DND-41 (cell line): ENCODE measurements at regions not wholly inside any gene's neighbourhood (a gene's known extent, or its start where the extent isn't known, plus 50 kb on each side); places are given as distances from the start of the nearest gene placed in this dataset.

Experiments used
- ATAC-seq: fragments of 200-7000 bp; cut with Tn5 transposase; 3 replicates; pipeline ENCODE4 v1.9.1; 2021; ENCODE audit warnings: low read depth; ENCODE audit not compliant: insufficient read depth
- DNase-seq: peaks from one replicate; pipeline ENCODE4 v3.0.0-alpha.2; 2020
- H2AFZ ChIP-seq: 2 replicates; pipeline ENCODE4 v1.6.0; 2012; ENCODE audit warnings: low read depth, low read length
- H3K27ac ChIP-seq: 2 replicates; pipeline ENCODE4 v1.5.1; 2012; ENCODE audit warnings: low read length, inconsistent platforms
- H3K27me3 ChIP-seq: fragments of 200-600 bp; sonication (generic); 2 replicates; pipeline ENCODE4 v1.6.0; 2012; ENCODE audit warnings: low read length, mild to moderate bottlenecking, inconsistent platforms; ENCODE audit not compliant: insufficient read depth, poor library complexity
- H3K36me3 ChIP-seq: 2 replicates; pipeline ENCODE4 v1.5.1; 2012; ENCODE audit warnings: low read length, inconsistent platforms; ENCODE audit not compliant: insufficient read depth
- H3K4me1 ChIP-seq: 2 replicates; pipeline ENCODE4 v1.5.1; 2012; ENCODE audit warnings: mild to moderate bottlenecking, low read length; ENCODE audit not compliant: insufficient read depth
- H3K4me2 ChIP-seq: 2 replicates; pipeline ENCODE4 v1.6.0; 2012; ENCODE audit warnings: mild to moderate bottlenecking, moderate library complexity, low read length, inconsistent platforms; ENCODE audit not compliant: insufficient read depth
- H3K4me3 ChIP-seq, 2 experiments: fragments of 200-600 bp in 1 of 2; shearing (Covaris generic) in 1 of 2; 2 replicates each; pipeline ENCODE4 v1.5.1; 2012 to 2016; ENCODE audit warnings: inconsistent platforms in 2 of 2, low read length in 2 of 2, mild to moderate bottlenecking in 2 of 2, low read depth in 1 of 2, moderate library complexity in 1 of 2
- H3K79me2 ChIP-seq: 2 replicates; pipeline ENCODE4 v1.6.0; 2012; ENCODE audit warnings: low read length, inconsistent platforms; ENCODE audit not compliant: insufficient read depth
- H3K9ac ChIP-seq: 2 replicates; pipeline ENCODE4 v1.6.0; 2012; ENCODE audit warnings: low read depth, mild to moderate bottlenecking, inconsistent platforms, low read length, moderate library complexity
- H3K9me3 ChIP-seq: 2 replicates; pipeline ENCODE4 v1.5.1; 2012; ENCODE audit warnings: low read length, moderate library complexity, mild to moderate bottlenecking, inconsistent platforms; ENCODE audit not compliant: insufficient read depth, severe bottlenecking
- H4K20me1 ChIP-seq: 2 replicates; pipeline ENCODE4 v1.6.0; 2012; ENCODE audit warnings: low read length; ENCODE audit not compliant: insufficient read depth
- CTCF ChIP-seq: IDR thresholded peaks from 2 replicates; pipeline ENCODE4 v1.5.1; 2012; ENCODE audit warnings: borderline replicate concordance, low read length, moderate library complexity, mild to moderate bottlenecking; ENCODE audit not compliant: poor library complexity, severe bottlenecking; ENCODE audit errors: extremely low read depth
- EZH2 ChIP-seq: IDR thresholded peaks from 3 replicates; pipeline ENCODE4 v1.6.1; 2012; ENCODE audit warnings: borderline replicate concordance, low read depth, mild to moderate bottlenecking, moderate library complexity, low read length, inconsistent platforms; ENCODE audit not compliant: severe bottlenecking

GRCh38 chr2:8586457-8587051, 95.3 kb upstream of the ID2 start:
- Histone ChIP-seq H3K9ac (no peak overlapping the region), H3K27ac (no peak overlapping the region), H3K79me2 (no peaks in the 10 kb centered on the region), H4K20me1 (no peaks in the 10 kb centered on the region), H3K9me3 (no peaks in the 10 kb centered on the region), H3K36me3 (no peaks in the 10 kb centered on the region), H3K4me2 (no peak overlapping the region), H3K27me3 (no peaks in the 10 kb centered on the region), H3K4me3 (no peak overlapping the region), H3K4me1 (no peaks in the 10 kb centered on the region), H2AFZ (no peak overlapping the region)
- TF ChIP-seq EZH2 (no peak), CTCF (no peak)
- DNase-seq (no peak), ATAC-seq (no peak)

GRCh38 chr2:8587251-8587791, 94.5 kb upstream of the ID2 start:
- no peaks in the 10 kb centered on the region for H3K9me3 ChIP-seq
- H3K36me3 ChIP-seq: no peaks in the 10 kb centered on the region
- H4K20me1 ChIP-seq: no peaks in the 10 kb centered on the region
- H3K9ac ChIP-seq: no peak overlapping the region
- no peak overlapping the region for H2AFZ ChIP-seq
- H3K4me1 ChIP-seq: no peaks in the 10 kb centered on the region
- no peak for ATAC-seq
- no peak for DNase-seq
- H3K27me3 ChIP-seq: no peaks in the 10 kb centered on the region
- no peaks in the 10 kb centered on the region for H3K79me2 ChIP-seq
- no peak overlapping the region for H3K27ac ChIP-seq
- no peak overlapping the region for H3K4me3 ChIP-seq
- TF ChIP-seq CTCF (no peak), EZH2 (no peak)
- H3K4me2 ChIP-seq: no peak overlapping the region

- no peaks in the 10 kb centered on the region for H3K9me3 ChIP-seq
Measured at GRCh38 chr2:8587920-8588830, 93.7 kb upstream of the ID2 start.

More at GRCh38 chr2:8587920-8588830, 93.7 kb upstream of the ID2 start:
- 0 out of 3 replicates have a peak, but pooled peaks have one; percentile 27 for ATAC-seq
- Histone ChIP-seq H3K27ac (no peak overlapping the region), H4K20me1 (no peaks in the 10 kb centered on the region), H3K79me2 (no peaks in the 10 kb centered on the region), H2AFZ (no peak overlapping the region), H3K4me2 (no peak overlapping the region), H3K4me3 (no peak overlapping the region), H3K27me3 (no peaks in the 10 kb centered on the region), H3K9ac (no peak overlapping the region), H3K36me3 (no peaks in the 10 kb centered on the region), H3K4me1 (no peaks in the 10 kb centered on the region)
- no peak for DNase-seq
- no peak for TF ChIP-seq CTCF
- no peak for TF ChIP-seq EZH2
